ENCODE measurements at regions not wholly inside any gene's neighbourhood (a gene's known extent, or its start where the extent isn't known, plus 50 kb on each side); places are given as distances from the start of the nearest gene placed in this dataset.

DNA sequence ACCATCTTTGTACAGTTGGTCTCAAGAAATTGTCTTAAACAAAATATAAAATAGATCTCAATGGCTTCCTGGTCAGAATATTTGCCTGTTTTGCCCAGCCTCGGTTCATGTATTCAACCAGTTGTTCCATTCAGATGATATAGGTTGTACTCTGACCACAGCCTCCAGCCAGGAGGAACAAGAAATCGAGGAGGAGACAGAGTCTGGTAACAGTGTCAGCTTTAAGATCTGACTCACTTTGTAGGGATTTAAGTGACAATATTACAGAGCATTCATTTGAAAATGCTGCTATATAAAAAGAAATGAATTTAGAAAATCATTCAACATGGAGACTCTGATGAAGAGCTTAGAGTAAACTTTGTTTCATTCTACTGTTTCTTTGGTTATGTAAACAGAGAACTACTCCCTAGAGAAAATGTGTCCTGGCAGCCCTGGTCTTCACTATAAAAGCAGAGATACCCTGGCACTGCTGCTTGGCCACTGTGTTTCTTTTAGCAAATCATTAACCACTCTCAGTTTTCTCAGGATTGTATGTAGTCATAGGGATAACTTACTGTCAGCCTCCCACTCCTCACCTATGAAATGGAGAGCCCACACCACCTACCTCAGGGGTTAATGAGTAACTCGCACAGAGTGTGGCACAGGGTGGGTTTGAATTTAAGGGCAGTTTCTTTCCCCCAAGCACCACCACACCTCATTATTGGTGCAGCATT, 53.5 kb downstream of the PAGE2 start:
- 62 to 91% (median 90%) methylated on average over 3 of the region's 3 CpGs for WGBS, 3 donors
- TF ChIP-seq, protein P1, sequence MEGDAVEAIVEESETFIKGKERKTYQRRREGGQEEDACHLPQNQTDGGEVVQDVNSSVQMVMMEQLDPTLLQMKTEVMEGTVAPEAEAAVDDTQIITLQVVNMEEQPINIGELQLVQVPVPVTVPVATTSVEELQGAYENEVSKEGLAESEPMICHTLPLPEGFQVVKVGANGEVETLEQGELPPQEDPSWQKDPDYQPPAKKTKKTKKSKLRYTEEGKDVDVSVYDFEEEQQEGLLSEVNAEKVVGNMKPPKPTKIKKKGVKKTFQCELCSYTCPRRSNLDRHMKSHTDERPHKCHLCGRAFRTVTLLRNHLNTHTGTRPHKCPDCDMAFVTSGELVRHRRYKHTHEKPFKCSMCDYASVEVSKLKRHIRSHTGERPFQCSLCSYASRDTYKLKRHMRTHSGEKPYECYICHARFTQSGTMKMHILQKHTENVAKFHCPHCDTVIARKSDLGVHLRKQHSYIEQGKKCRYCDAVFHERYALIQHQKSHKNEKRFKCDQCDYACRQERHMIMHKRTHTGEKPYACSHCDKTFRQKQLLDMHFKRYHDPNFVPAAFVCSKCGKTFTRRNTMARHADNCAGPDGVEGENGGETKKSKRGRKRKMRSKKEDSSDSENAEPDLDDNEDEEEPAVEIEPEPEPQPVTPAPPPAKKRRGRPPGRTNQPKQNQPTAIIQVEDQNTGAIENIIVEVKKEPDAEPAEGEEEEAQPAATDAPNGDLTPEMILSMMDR (IDR thresholded peaks at IDR 0.05), result no peak
- Histone ChIP-seq H3K36me3 (ENCODE audit: insufficient read depth in 1 of 2, low read depth in 1 of 2) (peaks cover 0 to 24% of the 10 kb centered on the region in 2 donors), H3K9me3 (no peaks in the 10 kb centered on the region), H3K4me3 (no peak overlapping the region), H3K27me3 (ENCODE audit: insufficient read depth in 3 of 3, low read length in 2 of 3) (peaks cover 0 to 5% (median 0%) of the 10 kb centered on the region in 3 donors), H3K27ac (no peak overlapping the region), H3K4me1 (no peaks in the 10 kb centered on the region)
- intact Hi-C loops (cut with DNase I), result no loop called here
- DNase-seq, result no peak
- no peak for ATAC-seq

DNA sequence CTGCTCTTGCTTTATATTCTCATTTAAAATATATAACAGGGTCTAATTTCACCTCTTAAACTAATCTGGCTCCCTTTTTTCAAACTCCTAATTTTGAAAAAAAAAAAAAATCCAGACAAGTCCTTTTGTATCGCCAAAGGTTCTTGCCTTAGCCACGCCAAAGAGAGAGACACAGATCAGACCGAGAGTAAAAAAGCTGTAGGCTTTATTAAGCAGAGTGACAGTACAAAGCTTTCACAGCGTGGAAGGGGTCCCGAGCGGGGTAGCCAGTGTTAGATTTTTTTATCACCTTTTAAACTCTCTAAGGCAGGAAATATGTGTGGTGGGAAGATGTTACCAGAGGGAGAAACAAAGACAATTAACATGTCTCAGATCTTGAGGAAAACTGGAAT, 54.1 kb downstream of the PAGE2 start:
- no peak for DNase-seq
- H3K9me3 ChIP-seq, result no peaks in the 10 kb centered on the region
- 75 to 77% (median 75%) methylated on average over 6 of the region's 6 CpGs for WGBS, 3 donors
- peaks cover 0 to 5% (median 0%) of the 10 kb centered on the region in 3 donors for H3K27me3 ChIP-seq (ENCODE audit: insufficient read depth in 3 of 3, low read length in 2 of 3)
- H3K36me3 ChIP-seq (ENCODE audit: insufficient read depth in 1 of 2, low read depth in 1 of 2), result peaks cover 0 to 24% of the 10 kb centered on the region in 2 donors
- ATAC-seq, result no peak
- intact Hi-C loops (cut with DNase I), result no loop called here
- H3K4me1 ChIP-seq, result no peaks in the 10 kb centered on the region
- H3K4me3 ChIP-seq, result no peak overlapping the region
- no peak overlapping the region for H3K27ac ChIP-seq
- TF ChIP-seq, protein P1 (IDR thresholded peaks at IDR 0.05), result no peak

DNA sequence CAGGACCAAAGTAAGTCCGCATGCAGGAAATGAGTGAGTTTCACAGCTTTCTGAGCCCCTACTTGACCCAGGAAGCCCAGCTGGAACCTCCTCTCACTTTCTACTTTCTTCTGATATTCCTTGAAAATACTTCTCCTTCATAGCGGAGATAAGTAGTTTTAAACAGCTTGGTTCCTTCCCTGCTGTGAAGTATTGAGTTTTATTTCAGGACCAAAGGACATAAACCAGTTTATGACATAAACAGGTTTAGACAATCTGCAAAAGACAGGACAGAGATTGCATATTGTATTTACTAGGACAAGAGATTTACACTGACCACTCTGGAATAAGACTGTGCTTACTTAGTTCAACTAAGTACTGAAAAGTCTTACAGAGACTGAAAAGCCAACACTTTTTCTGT, 54.8 kb downstream of the PAGE2 start:
- no peaks in the 10 kb centered on the region for H3K9me3 ChIP-seq
- no peak overlapping the region for H3K4me3 ChIP-seq
- no peak for ATAC-seq
- TF ChIP-seq, protein P1 (IDR thresholded peaks at IDR 0.05), result no peak
- H3K27ac ChIP-seq, result no peak overlapping the region
- no peak for DNase-seq
- WGBS, 3 donors, result 59 to 76% (median 68%) methylated on average over 2 of the region's 2 CpGs
- peaks cover 0 to 5% (median 0%) of the 10 kb centered on the region in 3 donors for H3K27me3 ChIP-seq (ENCODE audit: insufficient read depth in 3 of 3, low read length in 2 of 3)
- H3K4me1 ChIP-seq, result no peaks in the 10 kb centered on the region
- peaks cover 0 to 24% of the 10 kb centered on the region in 2 donors for H3K36me3 ChIP-seq (ENCODE audit: insufficient read depth in 1 of 2, low read depth in 1 of 2)
- intact Hi-C loops (cut with DNase I), result no loop called here

DNA sequence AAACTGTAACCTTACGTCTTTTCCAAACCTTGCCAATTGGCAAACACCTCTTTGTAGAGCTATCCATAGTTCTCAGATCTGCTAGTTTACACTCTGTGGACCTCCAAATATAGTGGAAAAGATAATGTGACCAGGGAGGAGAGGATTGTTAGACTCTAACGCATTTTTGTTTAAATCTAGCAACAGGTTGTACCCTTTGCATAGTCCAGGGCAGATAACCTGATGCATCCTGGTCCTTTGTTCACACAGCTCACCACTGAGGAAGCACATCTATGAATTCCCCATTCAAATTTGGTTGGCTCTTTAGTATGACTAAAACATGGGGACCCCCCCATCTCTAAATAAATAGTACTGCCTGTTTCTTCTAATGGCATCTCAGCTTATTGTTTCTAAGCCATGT, 55.9 kb downstream of the PAGE2 start:
- Histone ChIP-seq H3K36me3 (ENCODE audit: insufficient read depth in 1 of 2, low read depth in 1 of 2) (peaks cover 0 to 24% of the 10 kb centered on the region in 2 donors), H3K27me3 (ENCODE audit: insufficient read depth in 3 of 3, low read length in 2 of 3) (peaks cover 0 to 5% (median 0%) of the 10 kb centered on the region in 3 donors), H3K9me3 (no peaks in the 10 kb centered on the region), H3K27ac (no peak overlapping the region), H3K4me1 (no peaks in the 10 kb centered on the region), H3K4me3 (no peak overlapping the region)
- 63 to 93% (median 86%) methylated on average over 2 of the region's 2 CpGs for WGBS, 3 donors
- intact Hi-C loops (cut with DNase I), result no loop called here
- TF ChIP-seq, protein P1 (IDR thresholded peaks at IDR 0.05), result no peak
- no peak for ATAC-seq
- no peak for DNase-seq

DNA sequence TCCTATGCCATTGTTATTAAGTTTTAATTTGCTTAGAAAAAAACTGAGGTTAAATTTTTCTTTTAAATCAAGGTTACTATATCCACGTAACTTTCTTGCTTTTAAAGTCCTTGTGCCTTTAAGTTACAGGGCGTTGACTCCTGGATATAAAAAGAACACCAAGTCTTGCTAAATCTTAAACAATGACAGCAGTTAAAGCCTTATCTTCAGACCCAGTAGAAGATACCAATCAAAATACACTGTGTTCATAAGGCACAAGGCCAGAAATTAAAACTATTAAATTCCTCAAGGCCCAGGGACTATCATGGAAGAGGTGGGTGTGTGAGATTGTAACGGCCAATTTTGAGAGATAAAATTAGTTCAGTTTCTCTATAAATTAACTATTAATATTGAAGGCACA, 60.4 kb downstream of the PAGE2 start:
- ATAC-seq (no peak), DNase-seq (no peak)
- no peaks in the 10 kb centered on the region for H3K9me3 ChIP-seq
- no peaks in the 10 kb centered on the region for H3K4me1 ChIP-seq
- no peak overlapping the region for H3K4me3 ChIP-seq
- peaks cover 0 to 5% (median 0%) of the 10 kb centered on the region in 3 donors for H3K27me3 ChIP-seq (ENCODE audit: insufficient read depth in 3 of 3, low read length in 2 of 3)
- WGBS, 3 donors, result 62 to 70% (median 64%) methylated on average over 3 of the region's 3 CpGs
- intact Hi-C loops (cut with DNase I), result no loop called here
- peaks cover 0 to 20% of the 10 kb centered on the region in 2 donors for H3K36me3 ChIP-seq (ENCODE audit: insufficient read depth in 1 of 2, low read depth in 1 of 2)
- no peak overlapping the region for H3K27ac ChIP-seq
- TF ChIP-seq, protein P1 (IDR thresholded peaks at IDR 0.05), result no peak

Measured in psoas muscle (tissue), 7 donors.